ENCODE measurements at regions not wholly inside any gene's neighbourhood (a gene's known extent, or its start where the extent isn't known, plus 50 kb on each side); places are given as distances from the start of the nearest gene placed in this dataset.

DNA sequence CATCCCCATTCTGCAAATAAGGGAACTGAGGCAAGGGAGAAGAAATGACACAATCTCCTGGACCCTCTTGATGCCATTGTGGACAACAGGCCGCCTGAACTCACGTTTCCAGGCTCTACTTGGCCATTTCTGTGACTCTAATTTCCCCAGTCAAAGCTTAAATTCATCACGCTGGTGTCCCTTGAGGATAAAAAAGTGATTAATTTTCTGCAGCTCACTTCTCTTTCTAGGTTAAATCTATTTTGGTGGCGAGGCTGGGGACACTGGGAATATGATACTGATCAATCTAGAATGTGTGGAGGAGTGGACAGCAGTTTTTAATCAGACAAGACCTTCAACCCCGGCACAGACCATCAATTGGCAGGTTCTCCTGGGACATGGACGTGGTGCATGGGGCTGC, 168.2 kb upstream of the SULF2 start:
- no peak overlapping the region for H3K9ac ChIP-seq (ENCODE audit: low read length)
- H2AFZ ChIP-seq (ENCODE audit: low read depth, low read length): no peak overlapping the region
- no peaks in the 10 kb centered on the region for H4K20me1 ChIP-seq (ENCODE audit: insufficient read depth, low read length)
- no peaks in the 10 kb centered on the region for H3K36me3 ChIP-seq (replicated peaks; ENCODE audit: low read depth, low read length)
- H3K27ac ChIP-seq (ENCODE audit: low read length): no peak overlapping the region
- H3K27me3 ChIP-seq (ENCODE audit: low read depth, low read length): peaks cover 49% of the 10 kb centered on the region
- H3K79me2 ChIP-seq (ENCODE audit: low read length): no peaks in the 10 kb centered on the region
- no peak overlapping the region for H3K4me3 ChIP-seq (ENCODE audit: low read length)
- no peak overlapping the region for H3K4me2 ChIP-seq (ENCODE audit: low read length)
- H3K4me1 ChIP-seq (ENCODE audit: low read length): no peaks in the 10 kb centered on the region
- no peak for TF ChIP-seq EZH2phosphoT487 (IDR thresholded peaks at IDR 0.05; ENCODE audit: low read depth)
- TF ChIP-seq, protein P1, sequence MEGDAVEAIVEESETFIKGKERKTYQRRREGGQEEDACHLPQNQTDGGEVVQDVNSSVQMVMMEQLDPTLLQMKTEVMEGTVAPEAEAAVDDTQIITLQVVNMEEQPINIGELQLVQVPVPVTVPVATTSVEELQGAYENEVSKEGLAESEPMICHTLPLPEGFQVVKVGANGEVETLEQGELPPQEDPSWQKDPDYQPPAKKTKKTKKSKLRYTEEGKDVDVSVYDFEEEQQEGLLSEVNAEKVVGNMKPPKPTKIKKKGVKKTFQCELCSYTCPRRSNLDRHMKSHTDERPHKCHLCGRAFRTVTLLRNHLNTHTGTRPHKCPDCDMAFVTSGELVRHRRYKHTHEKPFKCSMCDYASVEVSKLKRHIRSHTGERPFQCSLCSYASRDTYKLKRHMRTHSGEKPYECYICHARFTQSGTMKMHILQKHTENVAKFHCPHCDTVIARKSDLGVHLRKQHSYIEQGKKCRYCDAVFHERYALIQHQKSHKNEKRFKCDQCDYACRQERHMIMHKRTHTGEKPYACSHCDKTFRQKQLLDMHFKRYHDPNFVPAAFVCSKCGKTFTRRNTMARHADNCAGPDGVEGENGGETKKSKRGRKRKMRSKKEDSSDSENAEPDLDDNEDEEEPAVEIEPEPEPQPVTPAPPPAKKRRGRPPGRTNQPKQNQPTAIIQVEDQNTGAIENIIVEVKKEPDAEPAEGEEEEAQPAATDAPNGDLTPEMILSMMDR (IDR thresholded peaks at IDR 0.05; ENCODE audit: low read depth, low read length): no peak
- H3K9me3 ChIP-seq (ENCODE audit: insufficient read depth, low read length): no peaks in the 10 kb centered on the region

DNA sequence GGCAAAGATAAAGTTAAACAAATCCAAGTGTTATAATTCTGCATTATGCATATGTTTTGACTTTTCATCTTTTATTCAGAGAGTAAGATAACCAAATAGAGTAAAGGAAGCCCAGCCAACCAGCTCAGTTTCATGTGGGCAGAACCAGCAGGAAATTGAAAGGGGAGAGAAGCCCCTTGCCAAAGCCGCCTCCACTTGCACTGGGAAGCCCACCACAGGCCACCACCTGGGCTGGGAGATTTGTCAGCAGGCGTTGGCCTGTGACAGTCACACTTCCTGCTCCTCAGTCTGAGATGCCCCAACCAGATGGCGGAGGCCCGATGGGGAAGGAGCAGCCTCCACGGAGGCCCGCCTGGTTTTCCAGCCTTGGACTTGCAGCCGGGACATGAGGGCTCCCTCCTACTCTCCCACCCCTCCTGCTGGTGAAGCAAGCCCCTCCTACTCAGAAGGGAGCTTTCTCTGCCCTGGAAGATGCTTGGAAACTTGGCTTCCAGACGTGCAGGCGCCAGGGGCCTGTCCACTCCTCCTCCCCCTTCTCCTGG, 166.8 kb upstream of the SULF2 start:
- H3K4me1 ChIP-seq (ENCODE audit: low read length): peaks cover 2% of the 10 kb centered on the region; the same call in 1 of the 2 replicates
- no peak overlapping the region for H3K9ac ChIP-seq (ENCODE audit: low read length)
- TF ChIP-seq, protein P1 (IDR thresholded peaks at IDR 0.05; ENCODE audit: low read depth, low read length): no peak
- no peaks in the 10 kb centered on the region for H3K9me3 ChIP-seq (ENCODE audit: insufficient read depth, low read length)
- no peak overlapping the region for H3K27ac ChIP-seq (ENCODE audit: low read length)
- H4K20me1 ChIP-seq (ENCODE audit: insufficient read depth, low read length): no peaks in the 10 kb centered on the region
- peaks cover 57% of the 10 kb centered on the region for H3K27me3 ChIP-seq (ENCODE audit: low read depth, low read length)
- no peak overlapping the region for H3K4me3 ChIP-seq (ENCODE audit: low read length)
- no peaks in the 10 kb centered on the region for H3K79me2 ChIP-seq (ENCODE audit: low read length)
- H2AFZ ChIP-seq (ENCODE audit: low read depth, low read length): no peak overlapping the region
- no peak overlapping the region for H3K4me2 ChIP-seq (ENCODE audit: low read length)
- no peaks in the 10 kb centered on the region for H3K36me3 ChIP-seq (replicated peaks; ENCODE audit: low read depth, low read length)

DNA sequence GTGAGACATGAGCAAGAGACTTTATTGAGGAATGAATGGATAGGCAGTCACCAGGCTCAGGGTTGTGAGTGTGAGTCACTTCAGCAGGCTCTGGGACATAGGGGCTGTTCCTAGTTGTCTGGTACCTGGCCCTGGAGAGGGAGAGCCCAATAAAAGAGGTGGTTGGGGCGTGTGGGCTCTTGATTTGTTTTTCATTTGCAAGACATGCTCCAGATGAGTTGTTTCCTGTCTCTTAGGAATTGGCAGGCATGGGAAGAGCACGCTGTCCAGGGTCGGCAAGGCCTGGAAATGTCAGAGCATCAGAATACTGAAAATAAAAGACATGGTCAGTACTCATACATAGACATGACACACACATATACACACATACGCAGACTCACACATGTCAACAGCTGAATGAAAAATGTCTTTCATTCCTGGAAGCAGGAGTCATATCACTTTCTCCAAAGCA, 166.3 kb upstream of the SULF2 start:
- TF ChIP-seq, protein P1 (IDR thresholded peaks at IDR 0.05; ENCODE audit: low read depth, low read length): no peak
- Histone ChIP-seq H3K79me2 (ENCODE audit: low read length) (no peaks in the 10 kb centered on the region), H3K4me3 (ENCODE audit: low read length) (no peak overlapping the region), H3K9ac (ENCODE audit: low read length) (no peak overlapping the region), H3K4me1 (ENCODE audit: low read length) (peaks cover 8% of the 10 kb centered on the region), H3K4me2 (ENCODE audit: low read length) (no peak overlapping the region), H3K36me3 (replicated peaks; ENCODE audit: low read depth, low read length) (no peaks in the 10 kb centered on the region), H4K20me1 (ENCODE audit: insufficient read depth, low read length) (no peaks in the 10 kb centered on the region), H2AFZ (ENCODE audit: low read depth, low read length) (no peak overlapping the region), H3K9me3 (ENCODE audit: insufficient read depth, low read length) (no peaks in the 10 kb centered on the region), H3K27ac (ENCODE audit: low read length) (no peak overlapping the region), H3K27me3 (ENCODE audit: low read depth, low read length) (peaks cover 62% of the 10 kb centered on the region)

DNA sequence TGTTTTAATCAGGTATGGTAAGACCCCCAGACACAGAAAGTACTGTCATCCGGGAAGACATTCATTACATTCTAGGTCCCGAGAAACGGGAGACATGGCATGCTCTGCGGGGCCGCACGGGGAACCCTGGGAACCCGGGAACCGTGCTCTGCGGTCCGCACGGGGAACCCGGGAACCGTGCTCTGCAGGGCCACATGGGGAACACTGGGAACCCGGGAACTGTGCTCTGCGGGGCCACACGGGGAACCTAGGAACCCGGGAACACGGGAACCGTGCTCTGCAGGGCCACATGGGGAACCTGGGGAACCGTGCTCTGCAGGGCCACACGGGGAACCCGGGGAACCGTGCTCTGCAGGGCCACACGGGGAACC, 165.6 kb upstream of the SULF2 start:
- Histone ChIP-seq H3K9me3 (ENCODE audit: insufficient read depth, low read length) (no peaks in the 10 kb centered on the region), H3K9ac (ENCODE audit: low read length) (no peak overlapping the region), H3K79me2 (ENCODE audit: low read length) (no peaks in the 10 kb centered on the region), H3K27me3 (ENCODE audit: low read depth, low read length) (peaks cover 58% of the 10 kb centered on the region), H3K36me3 (replicated peaks; ENCODE audit: low read depth, low read length) (no peaks in the 10 kb centered on the region), H3K4me1 (ENCODE audit: low read length) (peaks cover 14% of the 10 kb centered on the region), H3K27ac (ENCODE audit: low read length) (no peak overlapping the region), H3K4me2 (ENCODE audit: low read length) (no peak overlapping the region), H3K4me3 (ENCODE audit: low read length) (no peak overlapping the region), H2AFZ (ENCODE audit: low read depth, low read length) (no peak overlapping the region), H4K20me1 (ENCODE audit: insufficient read depth, low read length) (no peaks in the 10 kb centered on the region)
- TF ChIP-seq, protein P1 (IDR thresholded peaks at IDR 0.05; ENCODE audit: low read depth, low read length): no peak
- no peak for TF ChIP-seq EZH2phosphoT487 (IDR thresholded peaks at IDR 0.05; ENCODE audit: low read depth)
